ENCODE measurements at regions not wholly inside any gene's neighbourhood (a gene's known extent, or its start where the extent isn't known, plus 50 kb on each side); places are given as distances from the start of the nearest gene placed in this dataset.
"Not testable (repeated sequence)": the region's sequence is repeated elsewhere in the genome, so short reads cannot be mapped to it uniquely, and the experiment has no call there.

DNA sequence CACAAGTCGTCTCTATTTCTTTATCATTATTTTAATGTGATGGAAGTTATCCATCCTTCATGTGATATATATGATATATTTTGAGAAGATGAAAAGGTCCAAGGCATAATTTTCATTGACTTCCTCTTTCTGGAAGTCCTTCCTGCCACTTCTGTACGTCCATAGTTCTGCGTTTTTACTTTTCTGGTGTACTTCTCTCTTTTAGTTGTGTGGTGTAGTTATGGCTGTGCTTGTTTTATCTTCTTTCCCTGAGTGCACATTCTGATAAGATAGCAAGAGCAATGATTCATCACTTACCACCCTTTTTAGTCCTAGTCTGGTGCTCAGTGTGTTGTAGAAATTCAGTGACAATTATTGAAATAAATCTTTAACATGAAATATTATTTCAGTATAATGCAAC is 231.3 kb upstream of the FERD3L start:
- DNase-seq = no peak

DNA sequence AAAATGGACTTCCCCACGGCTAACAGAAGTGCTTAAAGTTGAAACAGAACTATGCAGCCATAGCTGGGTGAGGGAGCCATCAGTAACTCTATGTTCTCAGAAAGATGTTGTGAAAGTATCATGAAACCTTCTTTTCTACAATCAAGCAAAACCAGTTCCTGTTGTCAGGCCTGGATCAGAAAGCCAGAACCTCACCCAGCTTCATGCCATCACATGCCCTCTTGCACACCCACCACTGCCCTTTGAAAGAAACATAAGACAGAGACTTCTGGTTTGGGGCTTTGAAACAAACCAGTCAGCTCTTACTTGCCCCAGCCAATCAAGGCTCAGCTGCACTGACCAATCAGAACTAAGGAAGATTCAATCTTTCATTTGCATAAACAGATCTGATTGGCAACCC is 230.8 kb upstream of the FERD3L start:
- DNase-seq = no peak

DNA sequence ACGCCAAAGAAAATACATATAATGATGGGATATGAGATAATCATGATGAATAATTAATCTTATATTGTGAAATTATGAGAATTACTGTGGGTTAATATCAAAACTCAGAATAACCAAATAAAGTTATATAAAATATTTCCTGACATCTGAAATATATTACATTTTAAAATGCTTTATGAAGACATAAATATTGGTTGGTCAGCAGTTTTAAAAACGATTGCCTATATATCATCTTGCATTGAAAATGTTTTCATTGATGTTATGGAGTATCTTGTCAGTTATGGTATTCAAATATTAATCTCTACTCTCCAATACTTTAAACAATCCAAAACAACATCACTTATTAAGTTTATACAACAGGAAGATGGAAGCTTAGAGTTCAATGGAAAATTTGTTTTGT is 228.1 kb upstream of the FERD3L start:
- no peak for DNase-seq

DNA sequence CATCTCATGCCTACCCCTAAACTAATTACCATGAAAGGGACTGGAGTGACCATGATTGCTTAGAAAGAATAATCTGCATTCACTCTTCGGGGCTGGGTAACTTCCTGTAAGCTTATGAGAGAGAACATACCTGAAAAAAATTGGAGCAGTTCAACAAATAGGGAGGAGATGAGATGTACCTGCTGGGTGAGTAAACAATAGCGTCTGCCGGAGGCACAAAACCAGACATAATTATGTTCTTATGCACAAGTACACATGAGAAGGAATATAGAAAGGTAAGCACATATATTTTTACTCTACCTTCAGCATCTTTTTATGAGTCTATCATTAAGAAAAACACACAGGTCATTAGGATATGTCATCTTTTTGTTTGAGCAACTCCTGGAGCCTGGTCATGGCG is 224.6 kb upstream of the FERD3L start:
- no peak for DNase-seq

DNA sequence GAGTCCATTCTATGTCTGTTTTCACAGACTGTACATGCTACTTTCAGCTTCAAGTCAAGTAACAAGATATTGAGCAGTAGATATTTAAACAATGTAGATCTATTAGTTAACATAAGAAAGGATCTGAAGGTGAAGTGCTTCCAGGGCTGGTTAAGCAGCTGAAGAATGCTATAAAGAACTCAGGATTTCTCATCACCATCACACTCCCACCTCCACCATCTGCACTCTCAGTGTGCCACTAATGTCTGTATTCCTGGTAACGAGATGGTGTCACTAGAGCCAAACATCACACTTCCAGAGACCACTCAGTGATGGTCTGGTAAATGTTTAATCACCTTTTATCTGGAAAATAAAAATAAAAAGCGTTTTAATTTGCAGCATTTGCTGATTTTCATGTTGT is 224.0 kb upstream of the FERD3L start:
- DNase-seq = no peak

DNA sequence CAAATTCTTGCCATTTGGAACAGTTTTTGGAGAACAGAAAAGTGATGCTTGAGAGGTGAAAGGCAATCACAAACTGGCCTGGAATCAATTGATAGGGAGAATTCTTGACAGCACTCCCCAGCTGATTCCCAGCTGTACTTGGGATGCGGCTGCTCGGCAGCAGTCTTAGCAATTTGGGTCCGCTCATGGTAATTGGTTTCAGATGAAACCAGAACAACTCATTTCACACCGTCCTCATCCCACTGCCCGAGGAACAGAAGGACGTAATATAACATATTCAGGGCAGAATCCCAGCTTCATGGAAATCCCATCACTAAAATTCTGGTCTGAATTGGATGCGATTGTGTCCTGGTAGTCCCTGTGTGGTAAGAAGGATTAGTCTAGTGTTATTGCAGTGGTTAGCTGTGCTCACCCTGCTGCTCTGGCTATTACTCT is 223.3 kb upstream of the FERD3L start:
- DNase-seq = peak; percentile 27

DNA sequence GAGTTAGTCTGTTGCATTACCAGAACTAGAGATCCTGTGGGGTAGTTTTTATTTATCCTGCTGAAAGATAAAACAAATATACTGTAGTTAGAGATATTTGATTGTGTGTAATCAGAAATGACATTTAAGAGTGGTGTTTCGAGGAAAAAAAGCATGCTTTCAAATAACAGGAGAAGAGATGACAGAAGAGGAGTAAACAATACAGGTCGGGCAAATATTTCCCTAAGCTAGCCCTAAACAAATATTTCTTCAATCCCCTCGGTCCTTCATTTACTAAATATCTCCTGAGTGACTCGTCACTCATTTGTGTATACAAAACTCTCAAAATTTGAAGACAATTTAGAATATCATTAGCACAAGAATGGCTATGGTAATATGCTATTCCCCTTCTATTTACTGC is 219.7 kb upstream of the FERD3L start:
- no peak for DNase-seq

DNA sequence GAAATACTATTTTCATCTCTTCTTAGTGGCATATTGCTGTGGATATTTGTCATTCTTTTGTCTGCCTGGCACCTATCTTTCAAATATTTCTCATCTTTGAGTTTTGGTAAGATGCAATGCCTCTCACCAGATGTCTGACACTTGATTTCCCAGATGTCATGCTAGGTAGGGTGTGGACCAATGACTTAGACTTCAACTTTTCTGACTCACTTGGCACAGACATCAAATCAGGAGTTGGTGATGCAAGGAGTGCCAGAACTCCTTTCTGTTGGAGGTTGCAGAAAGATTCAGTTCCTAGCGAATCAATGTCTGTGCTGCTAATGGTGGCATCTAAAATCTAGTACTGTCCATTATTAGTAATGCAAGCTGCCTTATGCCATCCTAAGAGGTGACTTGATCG is 216.9 kb upstream of the FERD3L start:
- DNase-seq = peak; percentile 6

DNA sequence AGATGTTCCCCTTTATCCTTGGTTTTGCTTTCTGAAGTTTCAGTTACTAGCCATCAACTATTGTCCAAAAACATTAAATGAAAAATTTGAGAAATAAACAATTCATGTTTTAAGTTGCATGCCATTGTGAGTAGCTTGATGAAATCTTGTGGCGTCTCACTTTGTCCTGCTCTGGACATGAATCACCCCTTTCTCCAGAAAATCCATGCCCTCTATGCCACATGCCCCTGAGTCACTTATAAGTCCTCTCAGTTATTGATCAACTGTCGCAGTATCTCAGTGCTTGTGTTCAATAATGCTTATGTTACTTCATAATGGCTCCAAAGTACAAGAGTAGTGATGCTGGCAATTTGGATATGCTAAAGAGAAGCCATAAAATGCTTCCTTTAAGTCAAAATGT is 208.0 kb upstream of the FERD3L start:
- DNase-seq = no peak

DNA sequence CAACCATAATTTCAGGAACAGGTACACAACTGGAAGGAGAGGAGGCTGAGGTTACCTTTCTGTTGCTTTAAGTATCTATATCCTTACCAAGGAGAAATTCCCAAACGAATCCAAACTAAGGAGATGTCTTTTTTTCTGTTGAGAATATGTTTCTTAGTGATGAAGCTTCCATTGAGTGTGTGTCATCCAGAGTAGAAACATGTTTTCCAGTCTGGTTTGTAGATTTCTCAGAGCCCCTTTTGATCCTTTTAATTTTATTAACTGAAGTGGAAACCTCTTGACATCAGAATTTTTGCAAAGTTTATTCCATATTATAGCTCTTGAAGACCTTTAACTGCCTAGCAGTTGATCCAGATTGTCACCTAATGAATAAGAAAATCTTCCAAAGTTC is 207.1 kb upstream of the FERD3L start:
- no peak for DNase-seq

DNA sequence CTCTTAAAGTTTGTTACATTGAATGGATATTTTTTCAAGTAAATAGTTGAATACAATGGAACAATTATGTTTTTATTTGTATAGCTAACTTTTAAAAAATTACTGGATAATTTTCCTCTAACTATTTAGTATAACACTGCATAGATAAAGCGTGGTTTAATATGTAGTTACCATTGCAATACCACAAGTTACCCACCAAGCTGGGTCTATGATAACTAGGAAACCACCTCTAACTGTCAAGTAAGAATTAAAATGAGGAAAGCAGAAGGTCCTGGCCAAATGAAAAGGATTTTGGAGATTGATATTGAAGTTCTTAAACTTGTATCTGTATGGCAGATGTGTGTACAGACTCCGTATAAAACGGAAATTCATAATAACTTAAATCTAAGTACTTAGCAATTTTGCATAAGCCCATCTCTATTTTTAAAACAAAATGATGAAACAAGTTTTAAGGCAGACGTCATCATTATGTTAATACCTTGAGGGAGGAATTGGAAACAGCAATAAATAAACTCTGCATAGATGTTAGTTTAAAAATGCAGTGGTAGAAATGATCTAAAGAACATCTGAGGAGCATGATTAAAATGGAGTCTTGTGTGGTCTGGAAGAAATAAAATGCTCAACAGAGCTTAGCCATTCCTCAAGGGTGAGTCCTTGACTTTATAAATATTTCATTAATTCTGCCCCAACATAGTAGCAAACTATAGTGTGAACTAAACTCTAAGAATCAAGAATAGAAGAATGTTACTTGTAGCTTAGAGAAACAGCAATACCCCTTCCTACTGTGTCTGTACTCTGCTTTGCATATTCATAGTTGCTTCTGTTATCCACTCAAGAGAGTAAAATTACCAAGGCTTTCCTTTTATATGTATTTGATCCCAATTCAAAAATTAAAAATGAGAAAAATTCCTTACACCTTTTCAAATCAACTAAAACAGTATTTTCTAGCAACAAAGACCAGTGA is 206.4 kb upstream of the FERD3L start:
- DNase-seq = peak; percentile 13

DNA sequence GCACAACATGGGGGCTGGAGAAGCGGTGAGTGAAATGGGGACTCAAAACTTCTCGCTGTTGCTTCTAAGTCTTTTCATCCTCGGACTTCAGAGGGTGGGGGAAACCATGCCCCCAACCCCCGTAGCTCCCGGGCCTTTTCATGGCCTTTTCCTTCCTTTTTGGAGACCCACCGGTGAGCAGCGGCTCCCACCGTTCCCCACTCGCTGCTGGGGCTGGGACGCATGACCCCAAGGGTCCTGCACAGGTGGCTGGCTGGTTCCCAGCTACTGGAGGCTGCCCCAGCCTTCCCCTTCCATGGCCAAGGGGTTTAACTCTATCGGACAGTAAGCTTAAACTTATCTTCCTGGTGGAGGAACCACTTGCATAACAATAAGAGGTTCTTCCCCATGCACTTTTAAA is 194.3 kb upstream of the FERD3L start:
- DNase-seq = no peak

DNA sequence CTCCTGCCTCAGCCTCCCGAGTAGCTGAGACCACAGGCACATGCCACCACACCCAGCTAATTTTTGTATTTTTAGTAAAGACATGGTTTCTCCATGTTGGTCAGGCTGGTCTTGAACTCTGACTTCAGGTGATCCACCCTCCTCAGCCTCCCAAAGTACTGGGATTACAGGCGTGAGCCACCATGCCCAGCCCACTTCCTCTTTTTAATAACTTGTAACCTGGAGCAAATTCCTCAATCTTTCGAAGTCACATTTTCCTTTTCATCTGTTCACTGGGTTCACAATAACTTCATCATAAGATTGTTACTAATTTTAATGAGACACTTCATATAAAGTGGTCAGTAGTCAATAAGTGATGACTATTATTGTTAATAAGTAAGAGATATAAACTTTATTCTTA is 193.3 kb upstream of the FERD3L start:
- DNase-seq = not testable (repeated sequence)

DNA sequence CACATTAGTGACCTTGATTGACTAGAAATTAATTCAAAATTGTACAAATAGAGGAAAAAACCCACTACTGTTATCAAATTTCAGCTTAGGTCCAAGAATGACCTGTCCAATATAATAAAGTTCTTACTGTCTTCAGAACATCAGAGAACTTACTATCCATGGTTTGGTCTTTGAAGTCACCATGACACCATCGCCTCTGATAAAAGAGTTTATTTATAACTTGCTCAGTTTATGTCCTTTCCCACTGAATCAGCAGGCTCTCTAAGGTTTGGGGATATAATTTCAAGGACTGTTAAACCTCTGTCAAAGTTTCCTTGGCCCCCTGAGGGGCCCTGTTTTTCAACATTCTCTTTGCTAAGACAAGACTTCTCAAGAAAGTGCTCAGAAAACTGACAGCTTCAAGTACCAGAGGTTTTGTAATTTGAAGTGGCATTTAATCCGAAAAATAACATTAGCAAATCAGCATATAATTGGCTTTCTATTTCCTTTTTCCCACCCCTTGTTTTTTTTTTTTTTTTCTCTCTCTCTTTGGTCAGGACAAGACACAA is 191.7 kb upstream of the FERD3L start:
- no peak for DNase-seq

DNA sequence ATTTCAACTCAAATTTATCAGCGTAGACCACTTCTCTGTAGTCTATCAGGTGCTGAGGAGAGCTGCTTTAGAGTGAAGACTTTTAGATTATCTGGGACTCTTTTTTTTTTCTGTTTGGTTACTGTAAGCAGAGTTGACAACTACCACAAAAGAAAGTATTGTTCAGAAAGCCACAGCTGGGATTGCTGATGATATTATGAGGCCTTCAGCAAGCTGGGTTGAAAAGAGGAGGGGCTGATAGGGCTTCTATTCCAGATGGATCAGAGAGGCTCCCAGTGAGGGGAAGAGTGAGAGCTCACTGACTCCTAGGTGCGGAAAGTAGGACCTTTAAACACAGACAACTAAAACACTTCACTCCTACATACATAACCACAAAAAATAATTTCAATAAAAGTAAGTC is 188.5 kb upstream of the FERD3L start:
- no peak for DNase-seq

DNA sequence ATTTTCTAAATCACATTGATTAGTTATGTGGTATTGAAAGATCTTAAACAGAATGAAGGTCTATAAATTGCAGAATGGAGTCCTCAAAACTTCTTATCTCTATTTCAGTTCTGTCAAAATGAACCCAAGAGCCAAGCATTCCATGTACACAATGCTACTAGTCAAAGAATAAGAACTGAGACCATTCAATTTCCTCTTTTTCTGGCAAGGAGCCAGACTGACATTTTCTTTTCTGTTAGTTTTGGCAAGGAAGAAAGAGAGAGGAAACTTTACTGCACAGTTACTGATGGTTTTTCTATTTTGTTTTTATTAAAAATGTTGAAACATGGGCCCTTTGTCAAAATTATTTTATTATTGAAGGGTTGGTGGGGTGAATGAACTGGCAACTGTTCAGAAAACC is 181.8 kb upstream of the FERD3L start:
- peak; percentile 56 for DNase-seq

DNA sequence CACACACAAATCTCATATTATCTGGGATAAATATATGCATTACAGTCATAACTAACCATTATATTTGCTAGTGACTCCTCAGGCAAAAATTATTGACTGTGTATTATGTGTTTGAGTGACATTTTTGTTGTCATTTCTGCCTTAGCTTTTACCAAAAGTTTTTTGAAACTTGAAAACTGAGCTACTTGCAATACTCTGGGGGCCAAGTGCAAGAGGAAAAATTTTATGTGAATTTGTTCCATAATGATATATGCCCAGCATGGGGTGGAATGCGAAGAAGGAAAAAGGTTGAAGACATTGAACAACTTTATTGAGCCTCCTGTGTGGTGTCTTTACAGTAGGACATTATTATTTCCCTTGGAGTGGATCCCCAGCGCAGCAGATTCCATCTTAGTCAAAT is 176.8 kb upstream of the FERD3L start:
- peak; percentile 74 for DNase-seq

DNA sequence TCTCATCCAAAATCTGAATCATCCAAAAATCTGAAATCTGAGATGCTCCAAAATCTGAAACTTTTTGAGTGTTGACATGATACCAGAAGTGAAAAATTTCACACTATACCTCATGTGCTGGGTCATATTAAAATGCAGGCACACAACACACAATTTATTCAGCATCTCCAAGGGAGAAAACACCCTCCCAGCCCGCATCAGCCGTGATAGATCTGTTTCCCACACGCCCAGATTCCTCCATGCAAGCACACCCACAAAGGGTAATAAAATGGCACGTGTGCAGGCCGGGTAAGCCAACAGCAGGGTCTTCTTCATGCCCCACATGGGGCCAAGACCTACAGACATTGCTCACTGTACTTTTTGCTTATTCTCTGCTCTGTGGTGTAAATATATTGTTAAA is 173.1 kb upstream of the FERD3L start:
- DNase-seq = no peak

DNA sequence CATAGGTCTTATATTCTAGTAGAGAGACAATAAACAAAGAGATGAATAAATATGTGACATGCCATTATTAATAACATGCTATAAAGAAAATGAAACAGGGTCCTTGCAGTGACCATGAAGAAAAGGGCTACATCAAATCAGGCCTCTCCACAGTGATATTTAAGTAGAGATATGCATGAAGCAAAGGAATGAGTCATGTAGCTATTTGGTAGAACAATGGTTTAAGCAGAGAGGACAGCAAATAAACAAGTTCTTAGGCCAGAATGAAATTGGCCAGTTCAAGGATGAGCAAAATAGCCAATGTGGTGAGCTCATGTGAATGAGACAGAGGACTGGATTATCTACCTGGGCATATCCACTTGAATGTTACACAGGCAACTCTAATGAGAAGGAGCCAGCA is 172.2 kb upstream of the FERD3L start:
- DNase-seq = no peak

DNA sequence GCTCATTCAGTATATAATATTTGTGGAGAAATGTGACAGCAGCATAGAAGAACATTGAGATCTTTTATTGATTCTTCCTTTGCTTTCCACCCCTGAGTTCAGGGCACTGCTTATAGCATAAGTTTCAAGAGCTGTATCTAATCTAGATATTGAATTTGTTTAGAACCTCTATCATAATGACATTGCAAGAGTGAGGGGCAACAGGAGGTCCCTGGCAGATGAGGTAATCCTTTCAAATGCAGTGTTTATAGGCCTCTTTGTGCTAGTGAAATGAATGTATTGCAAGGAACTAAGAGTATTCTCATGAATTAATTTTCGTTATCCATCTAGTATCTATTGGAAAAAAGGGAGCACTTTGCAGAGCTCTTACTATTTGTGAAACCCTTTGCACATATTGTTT is 167.2 kb upstream of the FERD3L start:
- DNase-seq = no peak

DNA sequence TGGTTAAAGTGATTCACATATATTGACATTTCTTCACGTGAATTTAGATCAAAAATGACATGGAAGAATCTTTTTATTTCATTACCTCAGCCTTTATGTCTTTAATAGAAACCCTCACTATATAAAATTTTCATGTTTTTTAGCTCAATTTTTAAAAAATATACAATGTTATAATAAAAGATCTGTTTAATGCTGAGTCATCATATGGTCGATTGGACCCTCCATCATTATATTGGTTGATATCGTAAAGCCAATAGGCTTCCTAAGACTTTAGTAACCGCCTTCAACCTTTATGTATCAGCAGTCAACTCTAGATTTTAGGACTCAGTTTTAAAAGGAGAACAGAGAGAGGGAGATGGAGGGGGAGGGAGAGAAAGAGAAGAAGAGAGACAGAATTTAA is 162.3 kb upstream of the FERD3L start:
- no peak for DNase-seq

DNA sequence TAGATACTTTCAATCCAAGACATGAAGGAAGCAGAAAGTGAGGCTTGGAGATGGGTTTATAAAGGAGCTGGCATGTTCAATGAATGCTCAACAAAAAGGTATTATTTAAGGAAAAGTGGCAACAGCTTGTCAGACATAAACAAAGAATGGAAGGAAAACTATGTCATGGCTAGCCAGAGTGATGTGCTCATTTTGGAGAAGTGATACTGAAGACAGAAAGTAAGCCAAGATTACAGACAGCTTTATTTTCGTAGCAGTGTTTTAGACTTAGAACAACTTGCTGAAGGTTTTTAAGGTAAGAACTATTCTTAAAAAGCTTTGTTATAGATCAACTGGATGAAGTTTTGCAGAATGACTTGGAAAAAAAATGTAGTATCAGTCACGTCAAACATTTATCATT is 160.5 kb upstream of the FERD3L start:
- DNase-seq = no peak

DNA sequence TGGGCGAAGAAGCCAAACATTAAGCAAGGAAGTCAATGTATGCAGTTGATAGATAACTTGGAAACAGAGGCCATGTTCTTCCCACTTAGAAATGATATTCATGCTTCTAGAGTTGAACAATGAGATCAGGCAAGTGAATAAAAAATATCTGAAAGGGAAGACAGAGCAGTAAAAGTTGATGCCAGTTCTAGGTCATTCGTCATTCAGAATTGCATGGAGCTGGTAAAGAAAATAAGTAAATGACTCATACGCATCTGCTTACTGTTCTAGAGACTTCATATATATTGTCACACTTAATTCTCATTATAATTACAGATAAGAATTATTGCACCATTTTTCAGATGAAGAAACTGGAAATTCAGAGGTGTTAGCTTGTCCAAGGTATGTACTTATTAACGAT is 158.9 kb upstream of the FERD3L start:
- no peak for DNase-seq

DNA sequence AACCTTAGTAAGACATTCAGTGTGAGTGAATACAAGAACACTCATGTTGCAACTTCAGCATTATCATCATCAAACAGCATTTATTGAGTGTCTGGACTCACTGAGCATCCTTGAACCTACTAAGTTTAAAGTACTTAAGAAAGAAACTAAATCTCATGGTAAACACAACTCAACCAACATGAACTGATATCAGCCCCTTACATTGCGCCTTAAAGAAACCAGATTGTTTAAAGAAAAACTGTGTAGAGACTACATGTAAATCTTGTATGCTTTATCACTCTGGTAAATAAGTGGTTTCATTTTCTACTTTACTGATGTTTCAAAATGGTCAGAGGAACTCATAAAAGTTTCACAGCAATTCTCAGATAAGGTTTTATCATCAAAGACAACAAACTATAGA is 157.5 kb upstream of the FERD3L start:
- no peak for DNase-seq

DNA sequence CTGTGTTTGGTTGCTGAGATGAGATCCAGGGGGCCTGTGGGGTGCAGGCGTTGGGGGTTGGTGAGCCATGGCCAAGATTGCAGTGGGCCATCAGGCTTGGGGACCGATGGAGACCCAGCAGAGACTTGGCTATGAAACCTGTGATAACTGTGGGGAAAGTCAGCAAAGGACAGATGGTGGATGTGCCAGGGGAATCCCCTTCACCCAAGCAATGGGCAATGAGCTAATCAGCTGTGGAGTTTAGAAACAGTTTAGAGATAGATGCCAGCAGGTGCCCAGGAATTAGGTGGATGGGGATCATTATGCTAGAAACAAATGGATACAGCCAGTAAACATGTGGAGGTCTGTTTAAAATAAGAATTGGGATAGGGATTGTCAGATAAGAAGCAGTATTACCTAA is 151.4 kb upstream of the FERD3L start:
- no peak for DNase-seq
